Transverse colon (tissue), 4 donors: ENCODE measurements at regions not wholly inside any gene's neighbourhood (a gene's known extent, or its start where the extent isn't known, plus 50 kb on each side); places are given as distances from the start of the nearest gene placed in this dataset.

ENCODE experiments used
- CTCF ChIP-seq, 5 experiments: fragments of 200-600 bp in 3 of 5; fragments of 450-650 bp in 2 of 5; sonication (generic) in 3 of 5; IDR thresholded peaks; 1 replicate in 2 of 5; 2 replicates in 3 of 5; pipeline ENCODE4 v1.5.1; 2016 to 2017; ENCODE audit warnings: antibody characterized with exemption in 5 of 5, inconsistent platforms in 3 of 5, mild to moderate bottlenecking in 2 of 5, moderate library complexity in 1 of 5
- POLR2A ChIP-seq: fragments of 450-650 bp; IDR thresholded peaks from one replicate; pipeline ENCODE4 v1.6.1; 2016; ENCODE audit warnings: antibody characterized with exemption, mild to moderate bottlenecking, moderate library complexity
- POLR2AphosphoS5 ChIP-seq, 3 donors: sonication (generic); formaldehyde crosslinking; IDR thresholded peaks; one replicate each; pipeline ENCODE4 v1.6.1; 2016; ENCODE audit warnings: antibody characterized with exemption in 3 of 3

- TF ChIP-seq POLR2A = no peak
- TF ChIP-seq CTCF (IDR thresholded peaks at IDR 0.05) = no peak
- TF ChIP-seq POLR2AphosphoS5 (IDR thresholded peaks at IDR 0.05) = no peak
Observed at GRCh38 chr2:217340899-217341298, 481.0 kb upstream of the TNP1 start.
